OCI-M2 (cell line): ENCODE measurements at regions not wholly inside any gene's neighbourhood (a gene's known extent, or its start where the extent isn't known, plus 50 kb on each side); places are given as distances from the start of the nearest gene placed in this dataset.
"Not testable (repeated sequence)": the region's sequence is repeated elsewhere in the genome, so short reads cannot be mapped to it uniquely, and the experiment has no call there.

ENCODE experiments used
- DNase-seq: peaks from one replicate; lab custom pipeline; 2025; ENCODE audit not compliant: unreplicated experiment; lab: John Stamatoyannopoulos, UW

GRCh38 chr7:91355695-91356435 is 91.6 kb downstream of the FZD1 start:
- no peak for DNase-seq

GRCh38 chr7:91356915-91357314 is 92.7 kb downstream of the FZD1 start:
- DNase-seq: no peak

GRCh38 chr7:91357379-91357778 is 93.1 kb downstream of the FZD1 start:
- no peak for DNase-seq

- no peak for DNase-seq
Measured at GRCh38 chr7:91357901-91358300, 93.7 kb downstream of the FZD1 start.

- DNase-seq: no peak
Measured at GRCh38 chr7:91358303-91358702, 94.1 kb downstream of the FZD1 start.

- DNase-seq: not testable (repeated sequence)
Measured at GRCh38 chr7:91365097-91365496, 100.9 kb downstream of the FZD1 start.

- DNase-seq: no peak
Measured at GRCh38 chr7:91366091-91366490, 101.9 kb downstream of the FZD1 start.

- no peak for DNase-seq
Measured at GRCh38 chr7:91367812-91368578, 103.8 kb downstream of the FZD1 start.

- no peak for DNase-seq
Measured at GRCh38 chr7:91372323-91372722, 108.1 kb downstream of the FZD1 start.

- no peak for DNase-seq
Measured at GRCh38 chr7:91373111-91373800, 109.0 kb downstream of the FZD1 start.

- no peak for DNase-seq
Measured at GRCh38 chr7:91374321-91374989, 110.2 kb downstream of the FZD1 start.

GRCh38 chr7:91375378-91375777 is 111.1 kb downstream of the FZD1 start:
- no peak for DNase-seq

- DNase-seq: no peak
Measured at GRCh38 chr7:91378131-91378530, 113.9 kb downstream of the FZD1 start.

GRCh38 chr7:91379236-91379635 is 115.0 kb downstream of the FZD1 start:
- DNase-seq: no peak

GRCh38 chr7:91379991-91380390 is 115.8 kb downstream of the FZD1 start:
- DNase-seq: no peak

- DNase-seq: no peak
Measured at GRCh38 chr7:91383053-91383904, 119.0 kb downstream of the FZD1 start.

- no peak for DNase-seq
Measured at GRCh38 chr7:91383905-91384274, 119.7 kb downstream of the FZD1 start.

- DNase-seq: not testable (repeated sequence)
Measured at GRCh38 chr7:91394757-91395156, 130.5 kb downstream of the FZD1 start.

- DNase-seq: not testable (repeated sequence)
Measured at GRCh38 chr7:91395313-91395712, 131.1 kb downstream of the FZD1 start.

GRCh38 chr7:91397096-91397495 is 132.9 kb downstream of the FZD1 start:
- DNase-seq: no peak
